Nephron progenitor cell (in vitro differentiated cells): ENCODE measurements at regions not wholly inside any gene's neighbourhood (a gene's known extent, or its start where the extent isn't known, plus 50 kb on each side); places are given as distances from the start of the nearest gene placed in this dataset.

ENCODE experiments used
- DNase-seq: peaks from one replicate; pipeline ENCODE4 v3.0.0; 2021
- H3K27ac Mint-ChIP-seq: 2 replicates; pipeline ENCODE4 v1.8.0; 2021; ENCODE audit warnings: mild to moderate bottlenecking, moderate library complexity, mixed read lengths
- H3K27me3 Mint-ChIP-seq: 2 replicates; pipeline ENCODE4 v1.8.0; 2021; ENCODE audit warnings: mild to moderate bottlenecking, low read depth, mixed read lengths; ENCODE audit not compliant: poor library complexity
- H3K36me3 Mint-ChIP-seq: 2 replicates; pipeline ENCODE4 v1.8.0; 2021; ENCODE audit warnings: low read depth, mixed read lengths
- H3K4me1 Mint-ChIP-seq: 2 replicates; pipeline ENCODE4 v1.8.0; 2021; ENCODE audit warnings: mixed read lengths
- H3K4me3 Mint-ChIP-seq: 2 replicates; pipeline ENCODE4 v1.8.0; 2021; ENCODE audit warnings: mild to moderate bottlenecking, moderate library complexity, mixed read lengths
- H3K9me3 Mint-ChIP-seq: 2 replicates; pipeline ENCODE4 v1.8.0; 2021; ENCODE audit warnings: mild to moderate bottlenecking, moderate library complexity, mixed read lengths
- CTCF ChIP-seq: fragments of 200-600 bp; sonication (generic); IDR thresholded peaks from 2 replicates; pipeline ENCODE4 v1.5.0; 2021; ENCODE audit warnings: antibody characterized with exemption

- H3K4me3 Mint-ChIP-seq: no peak overlapping the region
- no peak for TF ChIP-seq CTCF
- peaks cover 56% of the 10 kb centered on the region for H3K9me3 Mint-ChIP-seq
- H3K36me3 Mint-ChIP-seq: no peaks in the 10 kb centered on the region
- no peak overlapping the region for H3K27ac Mint-ChIP-seq
- no peak for DNase-seq
- no peaks in the 10 kb centered on the region for H3K4me1 Mint-ChIP-seq
- peaks cover under 1% of the 10 kb centered on the region for H3K27me3 Mint-ChIP-seq
Measured at GRCh38 chr10:109529258-109529657, 394.1 kb downstream of the XPNPEP1 start.

GRCh38 chr10:109517748-109518147 is 405.6 kb downstream of the XPNPEP1 start:
- Mint-ChIP-seq H3K4me1 (no peaks in the 10 kb centered on the region), H3K9me3 (peaks cover 5% of the 10 kb centered on the region), H3K27me3 (peaks cover 8% of the 10 kb centered on the region), H3K36me3 (no peaks in the 10 kb centered on the region), H3K27ac (no peak overlapping the region), H3K4me3 (no peak overlapping the region)
- DNase-seq: no peak
- TF ChIP-seq CTCF: no peak

- no peak overlapping the region for H3K27ac Mint-ChIP-seq
- H3K4me3 Mint-ChIP-seq: no peak overlapping the region
- no peaks in the 10 kb centered on the region for H3K4me1 Mint-ChIP-seq
- no peak for TF ChIP-seq CTCF
- H3K27me3 Mint-ChIP-seq: no peaks in the 10 kb centered on the region
- H3K36me3 Mint-ChIP-seq: no peaks in the 10 kb centered on the region
- DNase-seq: no peak
- H3K9me3 Mint-ChIP-seq: peaks cover 14% of the 10 kb centered on the region
Measured at GRCh38 chr10:109504401-109504800, 418.9 kb downstream of the XPNPEP1 start.

- no peaks in the 10 kb centered on the region for H3K4me1 Mint-ChIP-seq
- H3K4me3 Mint-ChIP-seq: no peak overlapping the region
- TF ChIP-seq CTCF: no peak
- no peaks in the 10 kb centered on the region for H3K36me3 Mint-ChIP-seq
- no peak overlapping the region for H3K27ac Mint-ChIP-seq
- H3K9me3 Mint-ChIP-seq: peaks cover 4% of the 10 kb centered on the region
- DNase-seq: no peak
- H3K27me3 Mint-ChIP-seq: no peaks in the 10 kb centered on the region
Measured at GRCh38 chr10:109487691-109488090, 435.6 kb downstream of the XPNPEP1 start.

GRCh38 chr10:109480836-109481235 is 442.5 kb downstream of the XPNPEP1 start:
- Mint-ChIP-seq H3K36me3 (no peaks in the 10 kb centered on the region), H3K27ac (no peak overlapping the region), H3K4me3 (no peak overlapping the region), H3K4me1 (no peaks in the 10 kb centered on the region), H3K9me3 (no peaks in the 10 kb centered on the region), H3K27me3 (peaks cover 2% of the 10 kb centered on the region)
- no peak for DNase-seq
- no peak for TF ChIP-seq CTCF

- no peak for TF ChIP-seq CTCF
- no peaks in the 10 kb centered on the region for H3K36me3 Mint-ChIP-seq
- DNase-seq: no peak
- peaks cover 11% of the 10 kb centered on the region for H3K4me1 Mint-ChIP-seq
- H3K27me3 Mint-ChIP-seq: peaks cover 2% of the 10 kb centered on the region
- H3K27ac Mint-ChIP-seq: no peak overlapping the region
- no peak overlapping the region for H3K4me3 Mint-ChIP-seq
- no peaks in the 10 kb centered on the region for H3K9me3 Mint-ChIP-seq
Measured at GRCh38 chr10:109475711-109476421, 447.4 kb downstream of the XPNPEP1 start.
